Panc1 (cell line): ENCODE measurements at regions not wholly inside any gene's neighbourhood (a gene's known extent, or its start where the extent isn't known, plus 50 kb on each side); places are given as distances from the start of the nearest gene placed in this dataset.

ENCODE experiments used
- POLR2AphosphoS5 ChIP-seq: IDR thresholded peaks from 2 replicates; pipeline ENCODE4 v1.6.1; 2012; ENCODE audit warnings: mild to moderate bottlenecking, low read depth, low read length, moderate library complexity
- TF ChIP-seq, protein P1 (sequence below): fragments of 450-650 bp; IDR thresholded peaks from 2 replicates; pipeline ENCODE4 v1.5.1; 2017; ENCODE audit warnings: mild to moderate bottlenecking
- TF ChIP-seq, protein P2 (sequence below), 2 experiments: IDR thresholded peaks; 2 replicates each; pipeline ENCODE4 v1.6.1; 2011 to 2012; ENCODE audit warnings: low read depth in 2 of 2, control low read depth in 1 of 2, low read length in 1 of 2, mild to moderate bottlenecking in 1 of 2, moderate library complexity in 1 of 2; ENCODE audit not compliant: insufficient read depth in 1 of 2

DNA sequence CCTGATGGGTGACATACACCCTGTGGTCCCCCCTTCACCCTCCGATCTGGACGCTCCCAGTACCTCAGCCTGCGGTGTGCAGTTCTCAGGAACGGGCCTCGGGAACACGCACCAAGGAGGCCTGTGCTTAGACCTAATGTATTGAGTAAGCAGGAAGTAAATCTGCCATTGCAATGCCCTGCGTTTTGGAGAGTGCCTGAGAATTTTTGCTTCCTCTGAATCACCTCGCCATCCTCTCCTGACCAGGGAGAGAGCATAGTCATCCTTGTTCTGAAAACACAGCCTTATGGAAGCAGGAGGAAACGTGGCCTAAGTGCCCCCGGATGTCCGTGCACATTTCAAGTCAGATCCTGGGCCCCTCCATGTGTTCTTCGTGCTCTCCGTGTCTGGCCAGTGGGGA lies 272.2 kb downstream of the NDUFA10 start:
- TF ChIP-seq, protein P1, sequence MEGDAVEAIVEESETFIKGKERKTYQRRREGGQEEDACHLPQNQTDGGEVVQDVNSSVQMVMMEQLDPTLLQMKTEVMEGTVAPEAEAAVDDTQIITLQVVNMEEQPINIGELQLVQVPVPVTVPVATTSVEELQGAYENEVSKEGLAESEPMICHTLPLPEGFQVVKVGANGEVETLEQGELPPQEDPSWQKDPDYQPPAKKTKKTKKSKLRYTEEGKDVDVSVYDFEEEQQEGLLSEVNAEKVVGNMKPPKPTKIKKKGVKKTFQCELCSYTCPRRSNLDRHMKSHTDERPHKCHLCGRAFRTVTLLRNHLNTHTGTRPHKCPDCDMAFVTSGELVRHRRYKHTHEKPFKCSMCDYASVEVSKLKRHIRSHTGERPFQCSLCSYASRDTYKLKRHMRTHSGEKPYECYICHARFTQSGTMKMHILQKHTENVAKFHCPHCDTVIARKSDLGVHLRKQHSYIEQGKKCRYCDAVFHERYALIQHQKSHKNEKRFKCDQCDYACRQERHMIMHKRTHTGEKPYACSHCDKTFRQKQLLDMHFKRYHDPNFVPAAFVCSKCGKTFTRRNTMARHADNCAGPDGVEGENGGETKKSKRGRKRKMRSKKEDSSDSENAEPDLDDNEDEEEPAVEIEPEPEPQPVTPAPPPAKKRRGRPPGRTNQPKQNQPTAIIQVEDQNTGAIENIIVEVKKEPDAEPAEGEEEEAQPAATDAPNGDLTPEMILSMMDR, result no peak
- TF ChIP-seq, protein P2, sequence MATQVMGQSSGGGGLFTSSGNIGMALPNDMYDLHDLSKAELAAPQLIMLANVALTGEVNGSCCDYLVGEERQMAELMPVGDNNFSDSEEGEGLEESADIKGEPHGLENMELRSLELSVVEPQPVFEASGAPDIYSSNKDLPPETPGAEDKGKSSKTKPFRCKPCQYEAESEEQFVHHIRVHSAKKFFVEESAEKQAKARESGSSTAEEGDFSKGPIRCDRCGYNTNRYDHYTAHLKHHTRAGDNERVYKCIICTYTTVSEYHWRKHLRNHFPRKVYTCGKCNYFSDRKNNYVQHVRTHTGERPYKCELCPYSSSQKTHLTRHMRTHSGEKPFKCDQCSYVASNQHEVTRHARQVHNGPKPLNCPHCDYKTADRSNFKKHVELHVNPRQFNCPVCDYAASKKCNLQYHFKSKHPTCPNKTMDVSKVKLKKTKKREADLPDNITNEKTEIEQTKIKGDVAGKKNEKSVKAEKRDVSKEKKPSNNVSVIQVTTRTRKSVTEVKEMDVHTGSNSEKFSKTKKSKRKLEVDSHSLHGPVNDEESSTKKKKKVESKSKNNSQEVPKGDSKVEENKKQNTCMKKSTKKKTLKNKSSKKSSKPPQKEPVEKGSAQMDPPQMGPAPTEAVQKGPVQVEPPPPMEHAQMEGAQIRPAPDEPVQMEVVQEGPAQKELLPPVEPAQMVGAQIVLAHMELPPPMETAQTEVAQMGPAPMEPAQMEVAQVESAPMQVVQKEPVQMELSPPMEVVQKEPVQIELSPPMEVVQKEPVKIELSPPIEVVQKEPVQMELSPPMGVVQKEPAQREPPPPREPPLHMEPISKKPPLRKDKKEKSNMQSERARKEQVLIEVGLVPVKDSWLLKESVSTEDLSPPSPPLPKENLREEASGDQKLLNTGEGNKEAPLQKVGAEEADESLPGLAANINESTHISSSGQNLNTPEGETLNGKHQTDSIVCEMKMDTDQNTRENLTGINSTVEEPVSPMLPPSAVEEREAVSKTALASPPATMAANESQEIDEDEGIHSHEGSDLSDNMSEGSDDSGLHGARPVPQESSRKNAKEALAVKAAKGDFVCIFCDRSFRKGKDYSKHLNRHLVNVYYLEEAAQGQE (IDR thresholded peaks at IDR 0.05; ENCODE audit: insufficient read depth in 1 of 2, low read depth in 2 of 2, low read length in 1 of 2), result no peak
- TF ChIP-seq POLR2AphosphoS5, result no peak
